NOMO-1 treated with DMSO at 0.1 percent for 48 hours (cell line): ENCODE measurements at regions not wholly inside any gene's neighbourhood (a gene's known extent, or its start where the extent isn't known, plus 50 kb on each side); places are given as distances from the start of the nearest gene placed in this dataset.
"Not testable (repeated sequence)": the region's sequence is repeated elsewhere in the genome, so short reads cannot be mapped to it uniquely, and the experiment has no call there.

Source experiments
- DNase-seq: peaks from one replicate; lab custom pipeline; 2025; ENCODE audit not compliant: unreplicated experiment; lab: John Stamatoyannopoulos, UW

- no peak for DNase-seq
These were observed 256.1 kb upstream of the SOX9 start for GRCh38 chr17:71864755-71865154.

- DNase-seq, result no peak
These were observed 254.7 kb upstream of the SOX9 start for GRCh38 chr17:71866095-71866494.

GRCh38 chr17:71869293-71869692 lies 251.5 kb upstream of the SOX9 start:
- DNase-seq, result no peak

- DNase-seq, result no peak
These were observed 250.8 kb upstream of the SOX9 start for GRCh38 chr17:71869841-71870545.

GRCh38 chr17:71870546-71870862 lies 250.3 kb upstream of the SOX9 start:
- no peak for DNase-seq

GRCh38 chr17:71872843-71873485 lies 247.9 kb upstream of the SOX9 start:
- DNase-seq, result no peak

- not testable (repeated sequence) for DNase-seq
These were observed 246.0 kb upstream of the SOX9 start for GRCh38 chr17:71874773-71875172.

- no peak for DNase-seq
These were observed 242.5 kb upstream of the SOX9 start for GRCh38 chr17:71878271-71878670.

GRCh38 chr17:71878998-71879397 lies 241.8 kb upstream of the SOX9 start:
- no peak for DNase-seq

GRCh38 chr17:71881041-71881440 lies 239.8 kb upstream of the SOX9 start:
- no peak for DNase-seq

- no peak for DNase-seq
These were observed 239.2 kb upstream of the SOX9 start for GRCh38 chr17:71881581-71881980.

- no peak for DNase-seq
These were observed 237.6 kb upstream of the SOX9 start for GRCh38 chr17:71883258-71883657.

GRCh38 chr17:71883845-71884244 lies 237.0 kb upstream of the SOX9 start:
- DNase-seq, result no peak

- no peak for DNase-seq
These were observed 235.2 kb upstream of the SOX9 start for GRCh38 chr17:71885662-71886061.

GRCh38 chr17:71899317-71899716 lies 221.5 kb upstream of the SOX9 start:
- DNase-seq, result no peak

- no peak for DNase-seq
These were observed 220.1 kb upstream of the SOX9 start for GRCh38 chr17:71900621-71901229.

- DNase-seq, result no peak
These were observed 217.8 kb upstream of the SOX9 start for GRCh38 chr17:71902894-71903506.

- DNase-seq, result peak; percentile 2
These were observed 215.3 kb upstream of the SOX9 start for GRCh38 chr17:71905376-71906031.

- DNase-seq, result no peak
These were observed 211.7 kb upstream of the SOX9 start for GRCh38 chr17:71909155-71909554.

- DNase-seq, result no peak
These were observed 210.8 kb upstream of the SOX9 start for GRCh38 chr17:71910002-71910401.

- DNase-seq, result no peak
These were observed 206.8 kb upstream of the SOX9 start for GRCh38 chr17:71914042-71914441.

- DNase-seq, result no peak
These were observed 206.0 kb upstream of the SOX9 start for GRCh38 chr17:71914812-71915211.
